ENCODE measurements at regions not wholly inside any gene's neighbourhood (a gene's known extent, or its start where the extent isn't known, plus 50 kb on each side); places are given as distances from the start of the nearest gene placed in this dataset.
"Not testable (repeated sequence)": the region's sequence is repeated elsewhere in the genome, so short reads cannot be mapped to it uniquely, and the experiment has no call there.

DNA sequence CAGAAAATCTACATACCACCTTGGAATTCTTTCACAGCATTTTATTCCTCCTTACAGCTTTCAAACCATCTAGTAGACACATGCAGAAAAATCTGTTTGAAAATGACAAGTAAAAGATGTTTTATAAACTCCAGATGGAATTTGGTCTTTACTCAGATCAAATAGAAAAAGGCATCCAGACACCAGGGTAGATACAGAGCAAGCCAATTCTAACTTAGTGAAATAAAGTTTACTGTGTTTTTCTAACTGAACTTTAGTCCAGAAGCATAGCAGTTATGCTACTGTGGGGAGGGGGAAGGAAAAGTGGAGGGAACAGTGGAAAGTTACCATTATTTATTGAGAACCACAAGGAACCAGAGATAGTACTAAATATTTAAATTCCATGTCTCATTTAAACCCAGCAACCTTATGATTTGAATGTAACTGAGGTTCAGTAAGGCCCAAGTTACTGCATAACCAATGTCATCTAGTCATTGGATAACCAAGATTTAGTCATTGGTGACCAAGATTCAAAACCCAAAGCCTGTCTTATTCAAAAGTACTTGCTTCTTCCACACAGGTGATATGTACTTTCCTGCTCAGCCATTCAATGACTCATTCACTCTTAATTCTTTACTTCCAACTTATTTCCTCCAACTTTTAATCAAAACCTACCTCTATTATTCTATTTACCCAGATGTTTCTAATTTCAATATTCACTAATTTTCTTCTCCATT lies 57.7 kb downstream of the RAD51AP2 start:
- no peak overlapping the region for H3K4me3 Mint-ChIP-seq
- peaks cover 3% of the 10 kb centered on the region for H3K9me3 Mint-ChIP-seq
- CTCF ChIA-PET: no interaction called here

DNA sequence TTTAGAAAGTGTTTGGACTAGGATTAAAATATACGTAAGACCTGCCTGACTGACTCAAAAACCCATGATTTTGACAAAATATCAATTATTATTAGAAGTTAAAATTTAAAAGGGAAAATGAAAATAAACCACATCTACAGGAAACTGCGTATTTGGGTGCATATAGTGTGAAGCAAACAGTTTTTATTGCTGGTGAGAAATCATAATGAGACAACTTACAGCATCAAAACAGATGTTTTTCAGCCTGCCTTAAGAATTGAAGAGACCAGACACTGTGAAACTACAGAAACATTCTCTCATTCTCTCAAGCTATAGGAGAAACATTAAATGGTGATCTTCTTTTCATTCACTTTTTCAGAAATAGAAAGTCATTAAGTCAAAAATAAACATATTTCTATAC lies 62.9 kb downstream of the RAD51AP2 start:
- Mint-ChIP-seq H3K9me3 (peaks cover 6% of the 10 kb centered on the region), H3K27ac (no peak overlapping the region), H3K4me1 (no peaks in the 10 kb centered on the region), H3K4me3 (no peak overlapping the region), H3K36me3 (no peaks in the 10 kb centered on the region), H3K27me3 (no peaks in the 10 kb centered on the region)
- DNase-seq: no peak
- CTCF ChIA-PET: no interaction called here

More for the DNA sequence above, 57.7 kb downstream of the RAD51AP2 start:
- DNase-seq: no peak
- Mint-ChIP-seq H3K27ac (no peak overlapping the region), H3K27me3 (no peaks in the 10 kb centered on the region), H3K36me3 (no peaks in the 10 kb centered on the region), H3K4me1 (no peaks in the 10 kb centered on the region)

DNA sequence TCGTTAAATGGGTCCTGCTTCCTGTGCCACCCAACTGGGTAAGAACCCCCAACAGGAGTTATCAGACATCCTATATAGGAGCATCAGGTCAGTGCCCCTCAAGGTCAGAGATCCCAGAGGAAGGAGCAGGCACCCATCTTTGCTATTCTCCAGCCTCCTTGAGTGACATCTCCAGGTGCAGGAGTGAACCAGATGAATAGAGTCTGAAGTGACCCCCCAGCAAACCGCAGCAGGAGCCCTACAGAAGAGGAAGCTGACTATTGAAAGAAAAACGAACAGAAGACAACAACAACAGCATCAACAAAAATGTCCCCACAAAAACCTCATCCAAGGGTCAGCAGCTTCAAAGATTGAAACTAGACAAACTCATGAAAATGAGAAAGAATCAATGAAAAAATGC lies 72.0 kb downstream of the RAD51AP2 start:
- H3K9me3 Mint-ChIP-seq, DNase-seq, H3K27ac Mint-ChIP-seq, H3K36me3 Mint-ChIP-seq, CTCF ChIA-PET, H3K4me3 Mint-ChIP-seq, H3K4me1 Mint-ChIP-seq, H3K27me3 Mint-ChIP-seq: not testable (repeated sequence)

DNA sequence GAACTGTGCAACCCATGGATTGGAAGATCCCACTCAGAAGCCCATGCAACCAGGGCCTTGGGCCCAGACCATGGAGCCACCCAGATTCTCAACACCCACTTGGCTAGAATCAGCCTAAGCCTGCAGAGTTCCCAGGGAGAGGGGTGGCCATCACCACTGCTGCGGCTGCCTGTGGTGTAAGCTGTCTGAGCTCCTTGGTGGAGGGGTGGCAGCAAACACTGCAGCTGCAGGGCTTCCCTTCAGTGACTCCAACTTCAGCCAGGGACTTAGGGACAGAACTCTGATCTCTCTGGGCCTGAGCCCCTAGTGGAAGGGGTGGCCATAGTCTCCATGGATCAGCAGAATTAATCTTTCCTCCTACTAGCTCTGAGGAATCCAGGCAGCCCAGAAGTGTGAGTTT lies 72.5 kb downstream of the RAD51AP2 start:
- no peaks in the 10 kb centered on the region for H3K4me1 Mint-ChIP-seq
- CTCF ChIA-PET: no interaction called here
- H3K27me3 Mint-ChIP-seq: no peaks in the 10 kb centered on the region
- no peaks in the 10 kb centered on the region for H3K36me3 Mint-ChIP-seq
- H3K9me3 Mint-ChIP-seq: peaks cover 6% of the 10 kb centered on the region
- no peak overlapping the region for H3K27ac Mint-ChIP-seq
- no peak overlapping the region for H3K4me3 Mint-ChIP-seq
- no peak for DNase-seq

DNA sequence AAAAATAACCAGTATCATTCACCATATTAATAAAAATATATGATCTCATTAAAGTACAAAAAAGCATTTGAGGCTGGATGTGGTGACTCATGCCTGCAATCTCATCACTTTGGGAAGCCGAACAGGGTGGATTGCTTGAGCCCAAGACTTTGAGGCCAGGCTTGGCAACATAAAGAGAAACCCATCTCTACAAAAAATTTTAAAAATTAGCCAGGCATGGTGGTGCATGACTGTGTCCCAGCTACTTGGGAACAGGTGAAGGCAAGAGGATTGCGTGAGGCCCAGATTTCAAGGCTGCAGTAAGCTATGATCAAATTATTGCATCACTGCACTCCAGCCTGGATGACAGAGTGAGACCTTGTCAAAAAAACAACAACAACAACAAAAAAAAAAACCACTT lies 75.9 kb downstream of the RAD51AP2 start:
- no peaks in the 10 kb centered on the region for H3K4me1 Mint-ChIP-seq
- no peaks in the 10 kb centered on the region for H3K27me3 Mint-ChIP-seq
- H3K4me3 Mint-ChIP-seq: no peak overlapping the region
- CTCF ChIA-PET: no interaction called here
- H3K36me3 Mint-ChIP-seq: no peaks in the 10 kb centered on the region
- no peaks in the 10 kb centered on the region for H3K9me3 Mint-ChIP-seq
- no peak for DNase-seq
- H3K27ac Mint-ChIP-seq: no peak overlapping the region

DNA sequence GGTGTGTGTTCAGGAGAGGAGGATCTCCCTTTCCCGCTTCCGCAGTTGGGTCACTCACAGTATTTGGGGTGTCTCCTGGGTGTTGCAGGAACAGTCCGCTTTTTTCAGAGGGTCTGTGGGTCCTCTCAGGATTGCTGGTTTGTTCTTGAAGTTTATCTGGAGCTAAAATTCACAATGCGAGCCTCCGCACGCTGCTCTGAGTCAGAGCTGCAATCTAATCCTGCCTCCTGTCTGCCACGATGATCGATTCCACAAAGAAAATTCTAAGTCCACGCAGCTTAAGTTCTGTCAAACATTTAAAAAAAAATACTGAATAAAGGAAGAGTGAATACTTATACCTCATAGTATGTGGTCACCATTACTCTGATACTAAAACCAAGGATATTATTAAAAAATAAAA lies 76.5 kb downstream of the RAD51AP2 start:
- Mint-ChIP-seq H3K36me3 (no peaks in the 10 kb centered on the region), H3K4me1 (no peaks in the 10 kb centered on the region), H3K27me3 (no peaks in the 10 kb centered on the region), H3K27ac (no peak overlapping the region), H3K4me3 (no peak overlapping the region), H3K9me3 (no peaks in the 10 kb centered on the region)
- no peak for DNase-seq
- CTCF ChIA-PET: no interaction called here

DNA sequence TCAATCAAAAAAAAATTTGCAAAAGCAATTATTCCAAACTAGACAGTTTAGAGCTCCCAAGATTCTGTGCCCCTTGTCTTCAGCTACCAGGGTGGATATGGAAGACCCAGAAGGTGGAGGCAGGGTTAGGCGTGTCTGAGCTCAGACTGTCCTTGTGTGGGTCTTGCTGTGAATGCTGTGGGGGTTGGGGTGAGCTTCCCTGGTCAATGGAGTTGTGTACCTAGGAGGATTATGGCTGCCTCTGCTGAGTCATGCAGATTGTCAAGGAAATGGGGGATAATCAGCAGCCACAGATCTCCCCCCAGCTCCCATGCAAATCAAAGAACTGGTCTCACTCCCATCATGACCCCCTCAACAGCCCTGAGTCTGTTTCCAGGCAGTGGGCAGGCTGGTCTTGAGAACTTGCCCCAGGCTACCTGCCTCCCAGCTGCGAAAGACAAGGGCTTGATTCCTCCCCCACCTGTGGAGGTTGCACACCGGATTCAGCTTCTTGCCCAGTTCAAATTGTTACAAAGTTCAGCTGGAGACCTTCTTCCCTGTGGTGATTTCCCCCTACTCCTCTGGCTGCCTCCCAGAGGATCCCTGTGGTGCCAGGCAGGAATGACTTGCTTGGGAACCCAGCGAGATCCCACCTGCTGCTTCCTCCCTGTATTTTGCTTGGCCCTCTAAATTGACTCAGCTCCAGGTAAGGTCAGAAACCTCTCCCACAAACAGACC lies 77.0 kb downstream of the RAD51AP2 start:
- DNase-seq: no peak
- Mint-ChIP-seq H3K4me3 (no peak overlapping the region), H3K27me3 (no peaks in the 10 kb centered on the region), H3K27ac (no peak overlapping the region), H3K9me3 (peaks cover 1% of the 10 kb centered on the region), H3K4me1 (no peaks in the 10 kb centered on the region), H3K36me3 (no peaks in the 10 kb centered on the region)
- CTCF ChIA-PET: no interaction called here

DNA sequence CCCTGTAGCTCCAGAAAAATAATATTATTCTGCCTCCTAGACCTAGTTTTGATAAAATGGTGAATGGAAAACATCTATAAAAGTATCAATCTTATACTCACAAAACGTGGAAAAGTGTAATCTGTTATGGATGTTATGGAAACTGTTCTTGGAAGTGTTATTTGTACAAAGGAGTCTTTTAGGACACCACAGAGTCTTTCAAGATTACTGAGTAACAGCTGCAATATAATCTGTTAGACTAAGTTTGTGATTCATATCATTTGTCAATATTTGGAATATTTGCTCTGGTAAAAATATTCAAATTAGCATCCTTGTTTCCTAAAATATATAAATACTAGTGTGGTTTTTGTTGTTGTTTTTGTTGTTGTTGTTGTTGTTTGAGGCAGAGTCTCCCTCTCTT lies 87.9 kb downstream of the RAD51AP2 start:
- H3K4me3 Mint-ChIP-seq: no peak overlapping the region
- no peaks in the 10 kb centered on the region for H3K27me3 Mint-ChIP-seq
- CTCF ChIA-PET: no interaction called here
- H3K27ac Mint-ChIP-seq: no peak overlapping the region
- no peak for DNase-seq
- H3K36me3 Mint-ChIP-seq: no peaks in the 10 kb centered on the region
- no peaks in the 10 kb centered on the region for H3K9me3 Mint-ChIP-seq
- H3K4me1 Mint-ChIP-seq: no peaks in the 10 kb centered on the region

DNA sequence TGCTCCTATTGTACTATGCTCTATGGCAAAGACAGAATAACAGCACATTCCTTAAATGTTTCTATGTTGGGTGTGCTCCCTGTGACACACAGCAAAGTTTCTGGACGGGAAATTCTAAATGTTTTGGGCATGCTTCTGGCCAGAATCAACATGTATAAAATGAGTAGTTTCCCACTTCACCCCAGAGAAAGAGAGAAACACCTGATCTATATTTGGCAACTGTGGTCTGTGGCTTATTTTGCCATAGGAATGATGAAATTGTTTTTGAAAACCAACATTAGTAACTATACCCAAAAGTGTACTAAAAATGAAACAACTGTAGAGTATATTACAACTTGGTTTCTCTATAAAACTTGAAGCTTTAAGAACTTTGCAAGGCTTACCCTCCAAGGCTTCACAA lies 89.1 kb downstream of the RAD51AP2 start:
- Mint-ChIP-seq H3K36me3 (no peaks in the 10 kb centered on the region), H3K27ac (no peak overlapping the region), H3K4me3 (no peak overlapping the region), H3K4me1 (no peaks in the 10 kb centered on the region), H3K27me3 (no peaks in the 10 kb centered on the region), H3K9me3 (no peaks in the 10 kb centered on the region)
- CTCF ChIA-PET: no interaction called here
- no peak for DNase-seq

DNA sequence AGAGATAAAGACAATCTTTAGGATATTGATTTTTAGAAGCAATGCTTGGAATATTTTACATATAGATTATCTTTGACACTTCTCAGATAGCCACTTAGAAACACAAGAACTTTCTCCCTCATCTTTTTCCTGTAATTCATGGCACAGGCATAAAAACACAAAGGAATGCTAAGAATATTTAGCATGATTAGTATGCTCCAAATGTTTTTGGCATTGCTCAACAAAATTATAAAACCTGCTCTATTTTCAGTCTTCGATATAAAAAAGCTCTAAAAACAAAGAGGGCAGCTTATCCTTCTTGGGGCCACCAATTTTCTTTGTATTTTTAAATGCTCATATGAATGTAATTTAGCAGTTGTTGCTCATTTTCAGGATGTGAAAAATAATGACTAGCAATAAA lies 90.8 kb downstream of the RAD51AP2 start:
- no peak for DNase-seq
- H3K4me3 Mint-ChIP-seq: no peak overlapping the region
- H3K4me1 Mint-ChIP-seq: no peaks in the 10 kb centered on the region
- H3K36me3 Mint-ChIP-seq: no peaks in the 10 kb centered on the region
- CTCF ChIA-PET: no interaction called here
- H3K27me3 Mint-ChIP-seq: no peaks in the 10 kb centered on the region
- H3K9me3 Mint-ChIP-seq: no peaks in the 10 kb centered on the region
- no peak overlapping the region for H3K27ac Mint-ChIP-seq

DNA sequence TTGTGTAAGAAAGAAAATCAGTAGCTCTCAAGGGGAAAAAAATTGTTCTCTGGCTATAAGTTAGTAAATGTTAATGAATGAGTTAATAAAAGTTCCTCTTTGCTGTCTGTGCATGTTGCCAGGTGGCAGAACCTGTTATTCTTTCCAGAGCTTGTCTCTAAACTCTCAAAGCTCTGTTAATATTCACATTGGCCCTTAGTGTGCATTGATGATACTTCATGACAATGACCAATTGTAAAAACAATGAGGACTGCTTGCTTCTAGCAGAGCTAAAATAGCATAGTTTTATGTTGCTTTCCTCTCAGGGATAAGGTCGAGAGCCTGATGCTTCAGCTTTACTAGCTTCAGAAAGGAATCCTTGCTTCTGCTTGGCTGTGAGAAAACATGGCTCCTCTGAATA lies 91.5 kb downstream of the RAD51AP2 start:
- H3K27ac Mint-ChIP-seq: no peak overlapping the region
- no peak for DNase-seq
- no peaks in the 10 kb centered on the region for H3K27me3 Mint-ChIP-seq
- H3K4me3 Mint-ChIP-seq: no peak overlapping the region
- H3K36me3 Mint-ChIP-seq: no peaks in the 10 kb centered on the region
- no peaks in the 10 kb centered on the region for H3K4me1 Mint-ChIP-seq
- no peaks in the 10 kb centered on the region for H3K9me3 Mint-ChIP-seq
- CTCF ChIA-PET: no interaction called here

DNA sequence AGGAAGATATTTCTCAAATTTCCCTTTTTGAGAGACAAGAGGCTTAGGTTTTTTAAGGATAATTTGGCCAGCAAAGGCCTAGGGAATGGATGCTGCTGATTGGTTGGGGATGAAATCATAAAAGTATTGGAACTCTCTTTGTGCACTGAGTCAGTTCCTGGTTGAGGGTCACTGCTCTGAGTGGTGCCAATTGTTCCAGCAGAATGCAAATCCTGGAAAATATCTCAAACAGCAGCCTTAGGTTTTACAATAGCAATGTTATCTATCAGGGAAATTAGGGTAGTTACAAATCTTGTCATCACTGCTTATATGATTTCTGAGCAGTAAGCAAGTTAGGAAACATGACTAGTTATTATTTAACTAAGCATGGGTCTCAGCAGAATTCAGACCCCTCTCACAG lies 96.2 kb downstream of the RAD51AP2 start:
- Mint-ChIP-seq H3K36me3 (no peaks in the 10 kb centered on the region), H3K27me3 (no peaks in the 10 kb centered on the region), H3K4me1 (no peaks in the 10 kb centered on the region), H3K9me3 (no peaks in the 10 kb centered on the region), H3K27ac (no peak overlapping the region), H3K4me3 (no peak overlapping the region)
- CTCF ChIA-PET: no interaction called here
- no peak for DNase-seq

DNA sequence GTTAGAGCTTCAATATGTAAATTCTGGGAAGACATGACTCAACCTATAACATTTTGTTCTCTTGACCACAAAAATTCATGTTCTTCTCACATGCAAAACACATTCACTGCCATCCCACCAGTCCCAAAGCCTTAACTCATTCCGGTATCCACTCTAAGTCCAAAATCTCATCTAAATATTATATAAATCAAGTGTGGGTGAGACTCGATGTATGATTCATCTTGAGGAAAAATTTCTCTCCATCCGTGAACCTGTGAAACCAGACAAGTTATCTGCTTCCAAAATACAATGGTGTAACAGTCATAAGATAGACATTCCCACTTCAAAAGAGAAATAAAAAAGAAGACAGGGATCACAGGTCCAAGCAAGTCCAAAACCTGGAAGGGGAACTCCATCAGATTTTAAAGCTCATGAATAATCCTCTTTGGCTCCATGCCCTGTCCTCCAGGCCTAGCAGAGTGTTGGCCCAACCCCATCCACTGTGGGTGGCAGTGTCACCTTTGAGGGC lies 101.3 kb downstream of the RAD51AP2 start:
- Mint-ChIP-seq H3K27ac (no peak overlapping the region), H3K4me3 (no peak overlapping the region), H3K4me1 (no peaks in the 10 kb centered on the region), H3K27me3 (no peaks in the 10 kb centered on the region), H3K36me3 (no peaks in the 10 kb centered on the region), H3K9me3 (no peaks in the 10 kb centered on the region)
- no peak for DNase-seq
- CTCF ChIA-PET: no interaction called here

DNA sequence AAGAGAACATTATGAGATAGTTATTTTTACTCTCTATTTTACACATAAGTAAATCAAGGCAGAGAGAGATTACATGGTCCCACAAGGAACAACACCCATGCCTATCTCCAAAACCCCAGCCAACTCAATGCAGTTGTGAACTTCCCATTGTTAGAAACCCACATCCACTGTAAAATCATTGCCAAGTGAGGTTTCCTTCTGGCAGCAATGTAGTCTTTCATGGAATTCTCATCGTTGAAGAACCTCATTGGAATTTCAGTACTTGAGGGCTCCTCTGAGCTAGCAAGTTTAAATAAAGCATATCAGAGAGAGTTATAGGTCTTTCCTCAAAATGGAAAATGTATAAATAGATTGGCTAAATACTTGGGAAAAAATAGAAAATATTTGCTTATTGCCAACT lies 105.2 kb downstream of the RAD51AP2 start:
- Mint-ChIP-seq H3K4me3 (no peak overlapping the region), H3K27ac (no peak overlapping the region), H3K27me3 (no peaks in the 10 kb centered on the region), H3K9me3 (peaks cover 3% of the 10 kb centered on the region), H3K4me1 (no peaks in the 10 kb centered on the region), H3K36me3 (no peaks in the 10 kb centered on the region)
- no peak for DNase-seq
- CTCF ChIA-PET: no interaction called here

DNA sequence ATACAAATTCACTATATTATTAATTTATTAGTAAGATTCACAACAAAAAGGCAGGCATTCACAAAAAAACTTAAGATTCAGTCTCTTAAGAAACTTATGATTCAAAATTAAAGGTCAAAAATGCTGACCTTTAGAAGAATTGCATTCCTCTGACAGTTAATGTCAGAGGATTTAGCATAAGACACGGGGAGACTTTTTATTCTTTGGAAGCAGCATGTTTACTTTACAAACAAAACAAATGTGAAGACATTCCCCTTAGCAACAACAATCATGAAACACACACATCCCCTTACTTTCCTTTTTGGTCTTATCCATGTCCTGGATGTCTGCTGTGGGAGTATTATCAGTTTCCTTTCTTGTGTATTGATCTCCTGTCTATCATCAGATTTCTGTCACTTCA lies 117.1 kb downstream of the RAD51AP2 start:
- Mint-ChIP-seq H3K27me3 (no peaks in the 10 kb centered on the region), H3K36me3 (no peaks in the 10 kb centered on the region), H3K4me1 (no peaks in the 10 kb centered on the region), H3K4me3 (no peak overlapping the region), H3K9me3 (peaks cover 5% of the 10 kb centered on the region), H3K27ac (no peak overlapping the region)
- CTCF ChIA-PET: no interaction called here
- DNase-seq: no peak
